ENCODE measurements at regions not wholly inside any gene's neighbourhood (a gene's known extent, or its start where the extent isn't known, plus 50 kb on each side); places are given as distances from the start of the nearest gene placed in this dataset.

DNA sequence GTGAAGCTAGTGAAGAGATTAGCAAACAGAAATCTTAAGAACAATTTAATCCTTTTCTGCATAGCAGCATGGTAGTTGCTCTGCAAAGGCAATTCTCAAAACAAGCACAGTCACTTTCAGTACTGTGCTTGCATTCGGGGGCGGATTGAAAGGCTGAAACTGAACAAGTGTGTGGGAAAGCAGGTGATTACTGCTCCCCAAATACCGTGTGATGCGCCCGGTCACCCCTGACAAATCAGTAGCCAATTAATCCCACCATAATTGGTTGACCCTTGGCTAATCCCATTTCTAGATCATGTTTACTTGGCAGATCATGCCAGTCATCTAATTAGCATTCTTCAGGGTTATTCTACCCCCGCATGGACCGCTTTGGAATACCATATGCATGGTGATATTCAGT is 76.5 kb upstream of the ADRB1 start:
- DNase-seq, result no peak

GRCh38 chr10:113970641-113971040 is 73.0 kb upstream of the ADRB1 start:
- no peak for DNase-seq

DNA sequence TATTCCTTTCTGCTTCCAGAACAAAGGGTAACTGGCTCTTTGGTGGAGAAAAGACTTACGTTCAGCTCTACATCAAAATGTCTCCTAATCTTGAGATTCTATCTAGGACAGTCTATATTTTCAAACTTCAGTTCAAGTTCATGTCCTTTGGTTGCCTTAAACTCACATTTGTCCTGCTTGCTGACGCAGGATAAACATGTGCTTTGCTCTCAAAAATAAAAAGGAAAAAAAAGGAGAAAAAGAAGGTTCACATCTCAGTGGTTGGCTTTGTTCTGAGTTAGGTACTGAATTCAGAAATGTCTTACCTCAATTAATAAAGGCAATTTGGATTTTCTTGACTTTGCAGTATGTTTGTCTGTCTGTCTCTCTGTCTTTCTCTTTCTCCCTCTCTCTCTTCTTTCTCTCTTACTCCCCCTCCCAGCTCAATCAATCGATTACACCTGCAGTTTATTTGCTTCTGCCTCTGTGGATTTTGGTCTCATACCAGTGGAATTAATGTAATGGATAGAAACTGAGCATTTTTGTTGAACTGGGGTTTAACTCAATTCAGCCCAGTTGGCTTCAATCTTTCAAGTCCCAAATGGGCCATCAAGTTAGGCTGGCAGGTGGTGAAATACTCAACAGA is 72.2 kb upstream of the ADRB1 start:
- no peak for DNase-seq

DNA sequence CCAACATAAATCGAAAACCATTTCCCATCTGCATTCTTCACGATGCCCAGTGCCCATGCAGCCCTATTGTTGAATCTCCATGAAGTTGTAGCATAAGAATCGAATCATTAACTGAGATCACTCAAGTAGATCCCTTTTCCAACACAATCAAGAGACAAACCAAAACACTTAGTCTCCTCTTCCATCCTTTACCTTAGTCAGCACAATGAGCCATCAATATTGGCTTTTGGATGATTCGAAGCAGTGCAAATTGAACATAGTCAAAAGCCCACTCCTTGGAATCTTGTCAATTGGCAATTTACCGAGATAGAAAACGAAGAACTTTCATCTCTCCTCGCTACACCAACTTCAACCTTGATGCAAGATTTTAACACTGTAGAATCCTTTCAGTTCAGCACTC is 66.5 kb upstream of the ADRB1 start:
- DNase-seq, result no peak

- DNase-seq, result no peak
Measured at GRCh38 chr10:113978802-113979201, 64.9 kb upstream of the ADRB1 start.

- no peak for DNase-seq
Measured at GRCh38 chr10:113979409-113979808, 64.3 kb upstream of the ADRB1 start.

GRCh38 chr10:113980408-113981087 is 63.1 kb upstream of the ADRB1 start:
- no peak for DNase-seq

- DNase-seq, result no peak
Measured at GRCh38 chr10:113982296-113982695, 61.4 kb upstream of the ADRB1 start.

GRCh38 chr10:113982769-113983168 is 60.9 kb upstream of the ADRB1 start:
- peak in 1 of 2 donors; percentile 6 for DNase-seq

DNA sequence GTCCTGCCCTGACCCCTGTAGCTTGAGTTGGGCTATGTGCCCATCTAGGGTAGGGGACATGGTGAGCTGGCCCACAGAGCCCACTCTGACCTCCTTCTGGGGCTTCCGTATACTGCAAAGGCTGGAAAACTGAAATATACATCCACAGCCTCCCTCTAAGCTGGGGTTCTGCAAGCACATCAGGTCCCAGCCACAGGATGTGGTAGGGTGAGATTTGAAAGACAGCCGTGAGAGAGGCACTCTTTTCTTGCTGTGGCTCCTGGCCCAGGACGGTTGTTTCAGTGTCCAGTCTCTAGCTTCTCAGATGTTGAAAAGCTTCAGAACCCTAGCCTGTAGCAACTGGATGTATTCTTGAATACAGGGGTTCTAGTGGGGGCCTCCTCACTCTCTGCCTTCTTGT is 60.1 kb upstream of the ADRB1 start:
- DNase-seq, result no peak

DNA sequence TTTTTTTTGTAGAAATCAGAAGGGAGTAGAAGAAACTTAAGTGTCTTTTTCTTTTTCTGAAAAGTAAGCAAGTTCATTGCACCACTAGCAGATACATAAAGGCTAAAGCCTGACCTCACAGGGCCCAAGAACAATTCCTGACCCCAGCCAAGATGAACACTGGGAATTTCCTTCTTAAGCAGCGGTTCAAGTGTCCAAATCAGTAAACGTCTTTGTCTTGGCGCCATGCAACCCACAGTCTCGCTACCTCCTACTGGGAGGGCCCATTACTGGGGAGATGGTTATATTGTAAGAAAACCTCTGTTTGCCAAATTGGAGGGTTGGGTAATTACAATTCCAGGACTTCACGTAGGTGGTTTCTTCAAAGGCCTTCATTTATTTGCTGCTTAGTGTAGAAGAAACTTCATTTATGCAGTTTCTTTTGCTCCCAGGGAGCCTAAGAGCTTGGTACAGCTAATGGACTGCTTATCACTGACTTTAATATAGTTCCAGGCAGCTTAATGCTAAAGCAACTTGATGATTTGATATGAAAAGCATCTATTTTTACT is 58.3 kb upstream of the ADRB1 start:
- no peak for DNase-seq

GRCh38 chr10:113986316-113986715 is 57.4 kb upstream of the ADRB1 start:
- no peak for DNase-seq

DNA sequence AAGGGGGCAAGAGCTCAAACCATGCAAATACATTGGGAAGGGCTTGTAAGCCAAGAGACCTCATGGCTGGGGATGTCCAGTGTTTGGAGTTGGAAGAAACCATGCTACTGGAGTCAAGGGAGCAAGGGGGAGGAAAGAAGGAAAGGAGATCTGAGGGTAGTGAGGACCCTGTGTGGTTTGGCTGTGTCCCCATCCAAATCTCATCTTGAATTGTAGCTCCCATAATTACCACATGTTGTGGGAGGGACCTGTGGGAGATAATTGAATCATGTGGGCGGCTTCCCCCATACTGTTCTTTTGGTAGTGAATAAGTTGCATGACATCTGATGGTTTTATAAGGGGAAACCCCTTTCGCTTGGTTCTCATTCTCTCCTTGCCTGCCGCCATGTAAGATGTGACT is 56.5 kb upstream of the ADRB1 start:
- DNase-seq, result no peak

DNA sequence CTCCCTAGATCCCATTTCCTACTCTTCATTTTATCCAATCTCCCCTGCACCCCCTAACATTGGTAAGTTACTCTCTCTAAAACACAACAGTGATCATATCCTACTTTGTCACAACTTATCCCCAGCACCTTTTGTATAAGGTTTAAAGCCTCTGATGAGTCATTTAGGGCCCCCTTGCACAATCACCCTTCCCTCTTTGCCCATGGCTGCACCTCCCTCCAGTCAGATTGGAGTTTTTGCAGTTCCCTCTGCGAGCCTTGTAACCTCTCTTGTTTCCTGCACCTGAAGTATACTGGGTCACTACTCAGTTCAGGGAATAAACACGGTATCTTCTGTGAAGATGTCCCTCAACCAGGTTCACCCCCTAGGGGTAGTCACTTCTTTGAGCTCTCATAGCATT is 55.9 kb upstream of the ADRB1 start:
- DNase-seq, result peak; percentile 72 to 74

DNA sequence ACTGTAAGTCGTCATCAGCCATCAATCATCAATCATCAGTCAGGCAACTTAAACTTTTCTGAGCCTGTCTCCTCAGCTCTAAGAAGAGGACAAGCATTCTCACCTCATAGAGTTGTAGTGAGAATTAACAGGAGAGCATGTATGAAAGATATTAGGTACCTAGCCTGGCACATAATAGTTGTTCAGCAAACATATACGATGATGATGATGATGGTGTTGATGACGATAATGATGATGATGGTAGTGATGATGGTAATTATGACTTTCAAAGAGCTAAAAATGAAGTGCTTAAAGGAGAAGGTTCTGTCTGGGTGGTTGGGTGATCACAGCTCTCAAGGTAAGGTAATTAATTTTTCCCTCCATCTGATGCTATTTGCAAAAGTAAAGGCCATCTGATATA is 55.1 kb upstream of the ADRB1 start:
- no peak for DNase-seq

DNA sequence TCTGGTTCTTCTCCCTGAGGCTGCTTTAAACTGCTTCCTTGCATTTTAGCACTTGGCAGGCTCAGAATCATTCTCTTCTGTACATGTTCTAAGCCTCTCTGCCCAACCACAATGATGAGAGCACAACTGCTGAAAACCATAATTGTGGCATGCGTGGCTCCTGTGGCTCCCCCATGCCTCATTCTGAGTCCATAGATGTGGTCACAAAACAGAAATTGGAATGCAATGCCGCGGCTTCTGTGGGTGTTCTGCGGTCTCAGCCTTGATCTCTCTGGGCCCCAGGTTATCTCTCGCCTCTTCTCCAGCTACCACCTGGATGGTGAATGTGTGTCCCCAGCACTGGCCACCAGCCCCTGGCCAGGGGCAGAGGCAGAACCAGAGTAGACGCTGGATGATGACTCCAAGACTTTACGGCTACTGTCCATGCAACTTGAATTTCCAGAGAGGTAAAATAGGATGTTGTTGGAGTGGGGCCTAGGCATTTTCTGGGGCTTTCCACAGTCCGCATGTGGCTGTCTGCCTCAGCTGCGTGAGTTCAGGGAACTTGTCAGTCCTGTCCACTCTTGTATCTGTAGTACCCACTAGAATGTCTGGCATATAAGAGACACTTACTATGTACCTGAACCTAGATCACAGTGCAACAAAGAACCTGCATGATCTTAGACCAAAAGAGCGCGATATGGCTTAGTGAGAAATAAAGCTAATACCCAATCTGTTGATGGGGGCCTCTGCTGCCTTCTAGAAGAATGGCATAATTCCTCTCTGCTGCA is 52.4 kb upstream of the ADRB1 start:
- no peak for DNase-seq

- DNase-seq, result no peak
Measured at GRCh38 chr10:113992471-113993011, 51.1 kb upstream of the ADRB1 start.

GRCh38 chr10:113993489-113993991 is 50.1 kb upstream of the ADRB1 start:
- peak; percentile 50 for DNase-seq

All from inflammatory macrophage (primary cell).